HG03039 (cell line): ENCODE measurements at regions not wholly inside any gene's neighbourhood (a gene's known extent, or its start where the extent isn't known, plus 50 kb on each side); places are given as distances from the start of the nearest gene placed in this dataset.

ENCODE experiments used
- ATAC-seq: cut with Tn5 transposase; IDR thresholded peaks from one replicate; pipeline ENCODE4 v1.9.1; 2021; ENCODE audit warnings: mild to moderate bottlenecking, moderate library complexity; ENCODE audit not compliant: unreplicated experiment

DNA sequence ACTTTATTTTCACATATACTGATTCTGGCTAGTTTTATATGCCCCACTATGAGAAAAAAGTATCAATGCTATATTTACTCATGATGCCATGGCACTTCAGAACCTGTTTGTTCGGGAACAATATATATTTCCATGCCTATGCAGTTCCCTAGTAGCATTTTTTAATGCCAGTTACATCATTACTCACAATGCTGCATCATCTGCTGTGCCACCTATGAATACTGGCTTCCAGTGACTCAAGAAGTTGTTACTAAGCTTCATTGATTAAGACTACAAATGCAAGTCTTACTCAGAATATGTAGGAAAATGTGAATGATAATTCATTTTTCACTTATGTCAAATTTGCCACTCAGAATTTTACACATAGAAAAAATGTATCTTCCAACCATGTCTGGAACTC, 97.9 kb downstream of the MAFB start:
- ATAC-seq, result no peak

DNA sequence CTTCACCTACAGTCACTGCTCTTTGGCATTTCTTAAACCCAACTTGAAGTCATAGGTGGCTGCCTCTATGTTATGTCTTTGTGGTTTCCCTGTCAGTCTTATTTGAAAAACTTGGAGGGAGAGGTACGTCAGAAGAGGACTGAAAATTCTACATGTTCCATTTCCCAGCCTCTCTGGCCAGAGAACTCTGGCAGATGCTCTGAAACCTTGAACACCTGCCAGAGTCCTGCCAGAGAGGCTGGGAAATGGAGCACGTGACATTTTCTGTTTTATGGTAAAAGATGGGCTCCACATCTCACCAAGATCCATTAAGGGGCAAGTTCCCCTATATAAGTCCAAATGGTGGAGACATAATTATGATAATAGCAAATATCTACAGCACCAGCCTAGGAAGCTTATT, 99.5 kb downstream of the MAFB start:
- ATAC-seq, result no peak

DNA sequence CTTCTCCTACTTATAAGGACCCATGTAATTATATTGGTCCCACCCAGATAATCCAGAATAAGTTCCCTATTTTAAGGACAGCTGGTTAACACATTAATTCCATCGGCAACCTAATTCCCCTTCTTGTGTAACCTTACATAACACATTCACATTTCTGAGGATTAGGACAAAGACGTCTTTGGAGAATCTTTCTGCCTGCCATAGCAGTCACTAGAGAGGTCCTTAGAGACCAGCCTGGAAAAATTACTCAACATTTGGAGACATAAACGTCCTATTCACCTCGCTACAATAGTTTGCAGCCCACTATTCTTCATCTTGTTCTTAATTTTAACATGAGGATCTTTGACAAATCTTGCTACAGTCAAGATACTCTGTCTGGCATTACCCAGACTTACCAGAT, 100.1 kb downstream of the MAFB start:
- no peak for ATAC-seq

DNA sequence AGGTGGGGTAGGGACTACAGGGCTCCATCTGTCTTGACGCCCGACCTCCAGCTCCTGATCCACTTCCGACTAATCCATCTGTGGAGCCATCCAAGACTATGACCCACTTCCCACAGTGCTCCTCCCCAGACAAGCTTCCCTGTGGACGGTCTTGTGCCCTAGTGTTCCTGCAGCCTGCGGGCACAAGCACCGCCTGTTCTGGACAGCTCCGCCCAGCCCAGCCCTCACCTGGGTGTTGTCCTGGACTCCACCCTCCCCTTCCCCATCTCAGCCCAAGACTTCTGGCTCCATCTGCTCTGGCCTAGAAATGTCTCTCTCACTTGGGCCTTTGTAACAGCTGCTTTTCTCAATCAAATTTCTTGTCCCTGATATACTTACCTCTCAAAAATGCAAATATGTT, 102.0 kb downstream of the MAFB start:
- no peak for ATAC-seq

DNA sequence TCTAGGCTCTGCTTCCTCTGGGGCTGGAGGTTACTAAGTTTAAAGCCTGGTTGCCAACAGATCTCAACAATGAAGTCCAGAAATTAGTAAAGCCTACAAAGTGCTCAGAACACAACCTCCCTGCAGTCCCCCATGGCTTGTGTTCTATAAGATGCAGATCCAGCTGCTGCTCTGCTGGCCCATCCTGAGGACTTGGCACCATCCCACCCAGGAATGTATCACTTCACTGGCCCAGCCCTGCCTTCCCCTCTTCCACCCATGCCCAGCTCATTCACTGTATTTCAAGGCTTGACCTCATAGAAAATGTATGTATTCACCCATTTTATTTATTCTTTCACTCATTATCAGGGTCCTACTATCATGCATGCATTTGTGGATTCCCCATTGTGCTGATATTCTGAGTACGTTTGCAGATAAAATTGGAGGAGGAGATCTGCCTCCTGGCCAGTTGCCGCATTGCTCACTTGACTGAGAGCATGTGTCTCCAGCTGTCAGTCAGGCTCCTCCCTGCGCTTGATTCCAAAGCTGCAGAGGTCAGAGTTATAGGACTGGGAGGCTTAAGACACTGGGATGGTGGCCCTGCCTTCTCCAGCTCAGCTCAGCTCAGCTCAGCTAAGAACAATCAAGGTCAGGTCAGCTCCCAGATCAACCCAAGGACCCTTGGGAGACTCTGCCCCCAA, 104.8 kb downstream of the MAFB start:
- no peak for ATAC-seq

DNA sequence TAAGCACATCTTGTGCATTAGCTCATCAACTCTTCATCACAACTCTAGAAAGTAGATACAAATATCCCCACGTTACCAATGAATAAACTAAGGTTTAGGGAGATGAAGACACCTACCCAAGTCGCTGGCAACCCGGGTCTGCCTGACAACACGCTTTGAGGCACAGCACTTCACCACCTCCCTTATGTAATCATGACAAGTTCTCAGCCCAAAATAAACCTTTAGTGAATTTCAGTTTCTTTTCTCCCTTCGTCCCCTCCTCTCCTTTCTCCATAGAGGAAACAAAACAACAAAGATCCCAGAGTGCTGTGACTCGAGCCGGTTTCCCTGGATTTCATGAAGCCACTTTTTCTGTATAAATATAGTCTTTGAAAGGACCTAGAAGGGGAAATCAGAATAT, 105.4 kb downstream of the MAFB start:
- ATAC-seq, result no peak

DNA sequence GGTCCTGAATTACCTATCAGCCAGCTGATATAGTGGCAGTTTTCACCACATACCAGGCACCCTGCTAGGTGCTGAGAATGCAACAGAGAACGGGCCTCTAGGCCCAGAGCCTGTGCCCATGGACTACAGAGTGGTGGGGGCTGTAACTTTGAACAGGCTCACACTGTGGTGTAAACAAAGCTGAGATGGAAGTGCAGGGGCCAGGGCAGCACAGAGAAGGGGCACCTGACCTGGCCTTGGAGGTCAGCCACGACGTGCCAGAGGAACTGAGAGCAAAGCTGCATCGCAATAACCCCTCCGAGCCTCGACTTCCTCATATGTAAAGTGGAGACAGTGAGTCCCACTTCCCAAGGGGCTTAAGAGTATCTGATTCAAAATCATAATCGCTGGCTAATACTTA, 105.8 kb downstream of the MAFB start:
- no peak for ATAC-seq

DNA sequence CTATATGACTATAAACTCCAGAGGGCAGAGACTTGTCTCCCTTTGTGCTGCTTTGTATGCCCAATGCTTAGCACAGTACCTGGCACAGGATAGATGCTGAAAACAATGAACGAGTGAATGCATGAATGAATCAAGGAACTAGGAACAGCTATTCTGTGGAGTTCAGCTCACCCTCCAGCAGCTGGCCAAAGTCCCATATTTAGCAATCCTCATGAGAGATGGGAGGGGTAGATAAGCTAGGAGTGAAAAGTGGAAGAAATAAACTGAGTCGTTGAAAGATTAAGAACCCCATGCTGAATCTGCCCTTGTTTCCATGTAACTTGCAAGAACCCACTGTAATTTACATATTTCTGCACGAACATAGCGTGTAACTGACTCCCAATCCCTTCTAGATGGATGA, 106.5 kb downstream of the MAFB start:
- no peak for ATAC-seq

DNA sequence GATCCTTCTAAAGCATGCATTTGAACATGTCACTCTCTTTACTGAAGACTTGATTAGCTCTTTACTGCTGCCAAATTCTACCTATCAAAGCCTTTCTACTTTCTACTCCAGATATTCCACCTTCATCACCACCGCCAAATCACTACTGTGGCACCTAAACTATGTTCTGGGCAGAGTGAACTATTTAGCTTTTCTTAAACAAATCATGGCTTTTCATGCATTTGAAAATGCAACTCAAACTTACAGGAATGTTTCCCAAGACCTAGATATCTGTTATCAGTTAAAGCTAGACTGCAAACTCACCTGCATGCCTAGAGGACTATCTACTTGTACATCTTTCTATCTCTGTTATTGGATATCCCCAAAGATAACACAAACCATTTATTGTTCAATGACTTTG, 109.3 kb downstream of the MAFB start:
- ATAC-seq, result no peak

DNA sequence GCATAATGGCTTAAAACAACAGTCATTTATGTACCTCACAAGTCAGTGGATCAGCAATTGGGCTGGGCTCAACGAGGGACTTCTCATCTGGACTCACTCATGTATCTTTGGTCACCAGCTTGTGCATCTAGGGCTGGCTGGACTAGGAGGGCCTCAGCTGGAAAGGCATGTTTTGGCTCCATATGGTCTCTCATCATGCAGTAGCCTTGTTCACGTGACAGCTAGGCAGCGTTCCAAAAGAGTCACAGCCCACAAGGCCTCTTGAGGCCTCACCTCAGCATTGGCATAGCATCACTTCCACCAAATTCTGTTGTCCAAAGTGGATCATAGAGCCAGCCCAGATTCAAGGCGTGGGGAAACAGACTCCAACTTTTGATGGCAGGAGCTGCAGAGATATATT, 110.1 kb downstream of the MAFB start:
- ATAC-seq, result no peak

DNA sequence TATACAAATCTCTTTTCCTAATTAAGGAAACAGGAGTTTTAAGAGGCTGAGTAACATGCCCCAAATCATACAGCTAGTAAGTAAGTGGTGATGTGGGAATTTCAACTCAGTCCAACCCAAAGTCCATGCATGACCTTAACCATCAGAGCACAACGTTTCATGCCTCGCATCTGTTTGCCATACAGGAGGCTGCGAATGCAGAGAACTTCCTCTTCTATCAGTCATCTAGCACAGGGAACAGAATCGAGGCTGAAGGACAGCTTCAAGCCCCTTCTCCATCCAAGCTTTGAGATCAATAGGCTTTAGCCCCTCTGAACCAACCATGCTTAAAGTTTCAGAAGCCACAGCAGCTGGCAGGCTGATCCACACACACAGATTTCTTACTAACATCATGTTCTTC, 113.2 kb downstream of the MAFB start:
- no peak for ATAC-seq

DNA sequence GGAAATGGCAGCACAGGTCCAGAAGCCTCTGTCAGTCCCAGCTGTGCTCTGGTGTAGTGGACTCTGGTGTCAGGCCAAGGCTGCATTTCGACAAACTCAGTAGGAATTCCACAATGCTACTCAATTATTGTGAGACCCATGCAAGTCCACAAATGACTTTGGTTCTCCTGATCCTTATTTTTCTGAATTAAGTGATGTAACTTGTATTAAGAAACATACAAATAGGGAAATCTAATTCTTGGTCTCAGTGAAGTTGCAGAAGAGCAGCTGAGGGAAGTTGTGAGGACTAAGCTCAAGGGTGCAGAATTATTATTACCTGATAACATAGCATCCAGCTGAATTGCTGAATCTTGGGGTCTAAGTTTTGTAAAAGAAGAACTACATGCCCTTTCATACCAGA, 116.8 kb downstream of the MAFB start:
- no peak for ATAC-seq

DNA sequence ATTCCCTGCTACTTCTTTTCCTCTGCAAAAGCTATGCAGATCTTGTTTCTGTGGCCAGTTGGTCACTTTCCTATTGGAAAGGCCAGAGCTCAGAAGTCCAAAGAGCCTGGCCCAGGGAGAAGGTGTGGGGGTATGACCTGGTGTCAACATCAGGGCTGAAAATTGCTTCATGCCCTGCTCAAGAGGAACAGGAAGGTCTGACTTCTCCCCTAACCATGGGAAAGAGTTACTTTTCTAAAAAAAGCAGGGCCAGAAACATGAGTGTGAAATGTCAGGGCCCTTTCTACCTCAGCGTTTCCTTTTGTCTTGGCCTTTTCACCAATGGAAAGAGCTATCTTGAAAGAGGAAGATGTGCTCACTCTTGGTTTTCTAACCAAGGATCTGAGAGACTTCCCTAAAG, 117.4 kb downstream of the MAFB start:
- no peak for ATAC-seq

DNA sequence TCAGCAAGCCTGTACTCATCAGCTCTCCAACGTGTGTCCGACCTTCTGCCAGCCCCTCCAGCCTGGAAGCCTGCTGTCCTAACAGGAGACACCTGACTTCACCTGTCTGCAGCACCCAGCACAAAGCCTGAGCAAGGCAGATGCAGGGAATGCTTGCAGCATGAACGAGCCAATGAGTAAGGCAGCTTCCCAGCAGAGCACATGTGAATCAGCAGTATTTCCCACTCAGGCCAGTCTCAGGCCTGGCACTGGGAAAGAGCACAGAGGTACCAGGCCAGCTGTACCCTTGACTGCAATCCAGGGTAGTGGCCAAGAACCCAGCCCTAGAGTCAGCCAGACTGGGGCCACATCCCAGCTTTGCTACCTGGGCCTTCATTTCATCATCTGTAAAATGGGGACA, 120.8 kb downstream of the MAFB start:
- ATAC-seq, result no peak

DNA sequence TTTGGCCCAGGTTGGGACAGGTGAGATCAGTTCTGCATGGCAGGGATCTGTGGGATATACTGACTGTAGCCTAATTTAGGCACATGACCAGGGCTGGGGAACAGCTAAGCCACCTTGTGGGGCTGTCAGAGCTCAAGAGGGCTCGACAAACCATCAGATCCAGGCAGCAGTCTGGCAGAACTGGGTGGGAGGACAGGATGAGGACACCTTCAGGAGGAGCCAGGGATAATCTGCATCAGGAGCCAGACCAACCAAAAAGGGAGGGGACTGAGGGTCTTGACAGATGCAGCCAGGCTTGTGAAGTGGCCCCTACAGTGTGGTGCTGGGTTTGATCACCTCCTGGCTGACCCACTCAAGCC, 123.4 kb downstream of the MAFB start:
- ATAC-seq, result no peak

DNA sequence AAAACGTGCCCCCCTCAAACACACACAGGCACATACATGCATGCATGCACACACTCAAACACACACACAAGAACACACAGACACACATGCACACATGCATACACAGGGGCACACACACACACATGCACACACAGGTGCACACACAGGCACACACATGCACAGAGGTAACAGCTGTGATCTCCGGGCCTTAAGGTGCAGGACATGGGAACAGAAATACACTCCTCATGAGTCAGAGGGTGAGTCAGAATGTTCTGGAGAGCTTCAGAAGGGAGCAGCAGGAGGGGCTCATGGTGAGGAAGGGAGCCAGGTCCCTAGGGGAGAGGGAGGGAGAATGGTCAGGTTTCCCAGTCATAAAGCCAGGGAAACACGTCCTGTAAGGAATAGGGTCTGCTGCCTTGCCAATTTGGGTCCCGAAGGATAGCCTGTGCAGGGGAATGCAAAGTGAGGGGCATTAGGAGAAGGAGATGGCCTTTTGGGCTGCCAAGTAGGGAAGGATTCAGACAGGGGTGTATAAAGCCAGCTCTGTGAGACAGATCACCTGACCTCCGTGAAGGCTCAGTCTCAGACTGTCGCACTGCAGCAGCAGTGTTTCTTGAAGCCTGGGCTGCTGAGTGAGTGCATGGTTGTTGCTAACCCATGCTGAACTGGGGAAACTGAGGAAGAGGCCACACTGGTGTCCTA, 123.9 kb downstream of the MAFB start:
- ATAC-seq, result no peak

DNA sequence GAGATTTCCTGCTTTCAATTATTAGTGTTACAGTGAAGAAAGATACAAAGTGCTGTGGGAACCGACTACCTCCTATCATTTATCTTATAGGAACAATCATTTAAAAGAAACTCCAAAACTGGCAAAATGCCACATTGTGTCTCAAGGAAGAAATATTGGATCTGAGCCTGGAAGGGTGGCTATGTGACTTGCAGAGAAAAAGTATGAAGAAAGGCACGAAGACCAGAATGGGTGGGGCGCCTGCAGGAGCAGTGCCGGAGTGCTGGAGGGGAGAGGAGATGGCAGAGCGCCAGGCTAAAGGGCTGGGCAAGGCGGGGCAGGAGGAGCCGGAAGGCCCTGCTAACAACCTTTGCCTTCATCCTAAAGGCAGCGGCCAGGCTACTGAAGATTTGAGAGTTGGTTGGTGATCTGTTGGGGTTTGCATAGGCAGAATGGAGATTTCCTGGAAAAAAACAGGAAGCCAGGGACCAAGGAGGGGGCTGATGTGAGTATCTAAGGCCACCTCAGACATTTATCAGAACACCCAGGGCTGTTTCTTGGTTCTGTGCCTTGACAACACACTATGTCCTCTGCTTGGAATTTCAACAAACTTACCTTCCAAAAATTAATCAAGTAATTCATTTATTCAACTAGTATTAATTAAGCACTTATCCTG, 125.6 kb downstream of the MAFB start:
- ATAC-seq, result no peak

DNA sequence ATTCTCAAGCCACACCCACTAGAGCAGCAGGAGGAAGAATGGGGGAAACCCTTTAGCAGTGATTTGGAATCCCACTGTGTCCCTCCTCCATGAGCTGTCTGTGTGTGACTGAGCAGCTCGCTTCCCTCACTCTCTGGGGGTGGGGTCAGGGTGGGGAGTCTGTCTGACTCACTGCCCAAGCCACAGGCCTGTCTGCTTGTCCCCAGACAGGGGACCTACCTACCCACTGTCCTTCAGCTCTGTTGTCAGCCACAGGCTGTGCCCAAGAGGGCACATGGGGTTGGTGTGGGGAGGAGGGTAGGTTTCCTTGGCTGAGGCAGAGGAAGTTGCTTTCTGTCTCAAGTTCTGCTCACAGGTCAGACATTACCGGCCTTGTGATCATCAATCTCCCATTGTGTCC, 127.0 kb downstream of the MAFB start:
- ATAC-seq, result no peak

DNA sequence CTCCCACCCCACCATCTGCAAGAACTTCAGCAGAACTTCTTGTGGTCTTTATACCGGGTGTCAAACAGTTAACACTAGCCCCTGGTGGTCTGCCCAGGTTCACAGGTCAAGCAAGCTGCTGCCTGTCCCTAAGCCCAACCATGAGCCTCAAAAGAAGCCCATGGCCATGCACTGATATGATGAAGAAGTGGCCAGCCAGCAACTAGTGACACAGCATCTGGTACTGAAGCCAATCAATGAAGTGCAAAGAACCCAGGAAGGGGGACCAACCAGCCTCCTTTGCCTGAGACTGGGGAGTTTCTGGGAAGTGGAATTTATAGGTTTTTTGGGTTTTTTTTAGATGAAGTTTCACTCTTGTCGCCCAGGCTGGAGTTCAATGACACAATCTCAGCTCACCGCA, 127.8 kb downstream of the MAFB start:
- ATAC-seq, result no peak

DNA sequence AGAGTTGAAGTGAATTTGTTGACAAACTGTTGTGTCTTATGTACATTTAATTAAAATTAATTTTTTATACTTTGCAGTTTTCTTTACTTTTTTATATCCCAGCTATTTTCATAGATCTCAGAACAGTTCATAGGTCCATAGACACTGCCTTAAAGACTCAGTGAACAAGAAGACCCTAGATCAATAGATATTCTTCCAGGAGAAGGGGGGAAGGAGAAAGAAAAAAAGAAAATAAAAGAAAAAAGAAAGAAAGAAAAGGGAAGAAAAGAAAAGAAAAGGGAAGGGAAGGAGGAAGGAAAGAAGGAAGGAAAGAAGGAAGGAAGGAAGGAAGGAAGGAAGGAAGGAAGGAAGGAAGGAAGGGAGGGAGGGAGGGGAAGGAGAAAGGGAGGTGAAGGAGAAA, 130.8 kb downstream of the MAFB start:
- ATAC-seq, result no peak

DNA sequence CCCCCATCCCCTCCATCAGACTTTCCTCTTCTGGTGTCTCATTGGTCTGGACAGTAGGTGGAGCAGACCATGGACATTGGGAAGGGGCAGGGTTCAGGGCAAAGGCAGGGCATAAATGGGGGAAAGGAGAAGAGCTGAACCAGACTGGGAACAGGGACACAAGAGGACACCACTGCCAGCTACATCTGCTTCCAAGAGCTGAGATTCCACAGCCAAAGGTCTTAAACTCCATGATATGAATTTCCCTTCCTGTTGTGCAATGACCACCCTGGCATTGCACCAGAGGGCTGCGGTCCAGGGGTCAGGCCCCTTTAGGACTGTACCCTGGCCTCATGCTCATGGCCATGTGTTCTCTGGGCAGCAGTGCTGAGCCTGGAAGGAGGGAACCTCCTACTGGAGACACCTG, 137.9 kb downstream of the MAFB start:
- no peak for ATAC-seq

DNA sequence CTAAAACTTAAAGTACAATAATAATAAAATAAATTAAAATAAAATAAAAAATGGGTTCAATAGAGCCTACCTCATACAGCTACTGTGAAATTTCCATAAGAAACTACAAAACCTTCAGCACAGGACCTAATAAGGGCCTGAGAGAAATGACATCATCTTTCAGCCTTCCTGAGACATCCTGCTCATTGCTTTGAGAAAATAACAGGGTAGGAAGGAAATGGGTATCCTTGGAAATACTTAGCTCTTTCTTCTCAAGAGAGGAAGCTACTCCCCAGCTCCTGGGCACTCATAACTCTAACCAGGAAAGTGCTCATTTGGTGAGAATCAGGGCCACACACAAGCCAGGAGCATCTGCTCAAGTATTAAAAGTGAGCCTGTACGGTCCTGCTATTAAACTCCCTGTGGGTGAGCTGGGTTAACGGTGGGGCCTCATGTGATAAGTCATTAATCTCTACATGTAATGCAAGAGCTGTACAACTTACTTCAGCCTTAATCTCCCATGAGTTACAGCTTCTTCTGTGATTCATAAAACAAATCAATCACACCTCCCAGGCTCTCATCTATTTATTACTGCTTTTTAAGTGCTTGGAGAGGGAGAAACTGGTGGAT, 141.4 kb downstream of the MAFB start:
- no peak for ATAC-seq
